ENCODE measurements at regions not wholly inside any gene's neighbourhood (a gene's known extent, or its start where the extent isn't known, plus 50 kb on each side); places are given as distances from the start of the nearest gene placed in this dataset.
"Not testable (repeated sequence)": the region's sequence is repeated elsewhere in the genome, so short reads cannot be mapped to it uniquely, and the experiment has no call there.

DNA sequence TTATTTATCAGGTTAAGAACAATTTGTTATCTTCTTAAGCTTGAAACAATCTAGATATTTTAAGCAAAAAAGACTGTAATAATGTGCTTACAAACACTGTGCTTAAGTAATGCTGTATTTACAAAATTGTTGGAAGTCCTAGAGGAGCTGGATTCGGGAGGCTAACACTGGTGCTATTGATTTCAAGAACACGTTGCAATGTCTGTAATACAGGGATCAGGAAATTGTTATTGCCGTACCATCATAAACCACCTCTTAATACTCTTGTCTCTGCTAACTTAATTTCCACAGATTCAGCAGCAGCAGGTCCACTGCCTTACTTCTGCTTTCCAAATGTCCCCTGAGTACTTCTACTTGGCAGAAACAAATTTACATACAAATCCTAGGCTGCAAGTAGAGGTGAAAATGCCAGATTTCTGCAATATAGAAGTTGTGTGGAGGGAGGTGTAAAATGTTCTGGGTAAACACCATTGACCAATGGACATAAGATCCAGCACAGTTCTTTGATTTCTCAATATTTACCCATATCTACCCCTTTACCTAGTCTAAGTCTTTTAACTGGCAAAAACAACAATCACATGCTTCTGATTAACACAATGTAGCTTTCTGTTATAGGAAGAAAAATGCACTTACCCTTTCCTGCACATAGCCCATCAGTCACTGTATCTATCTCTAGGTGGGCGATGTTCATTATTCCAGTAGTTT is 663.4 kb downstream of the TMTC2 start:
- DNase-seq: no peak

- no peak for DNase-seq
Measured at GRCh38 chr12:83346333-83346732, 659.6 kb downstream of the TMTC2 start.

GRCh38 chr12:83343767-83344166 is 657.1 kb downstream of the TMTC2 start:
- DNase-seq: no peak

- DNase-seq: no peak
Measured at GRCh38 chr12:83335748-83336147, 649.0 kb downstream of the TMTC2 start.

DNA sequence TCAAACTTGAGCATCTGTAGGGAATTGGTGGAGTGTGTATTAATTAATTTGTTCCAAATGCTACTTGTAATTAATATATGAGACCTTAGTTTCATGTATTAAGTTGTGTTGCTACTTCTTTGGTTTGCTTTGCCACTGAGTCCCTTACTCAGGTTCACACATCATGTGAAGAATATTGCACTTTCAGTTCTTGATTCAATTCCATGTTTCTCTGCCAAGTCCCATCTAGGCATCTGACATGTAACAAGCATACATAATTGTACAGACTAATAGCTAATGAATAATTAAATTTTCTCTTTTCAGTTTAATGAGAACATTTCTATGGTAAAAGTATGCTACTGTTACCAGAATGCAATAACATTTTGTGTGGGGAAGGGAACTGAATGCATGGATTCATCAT is 640.0 kb downstream of the TMTC2 start:
- no peak for DNase-seq

- no peak for DNase-seq
Measured at GRCh38 chr12:83323866-83324265, 637.2 kb downstream of the TMTC2 start.

- DNase-seq: no peak
Measured at GRCh38 chr12:83322809-83323208, 636.1 kb downstream of the TMTC2 start.

DNA sequence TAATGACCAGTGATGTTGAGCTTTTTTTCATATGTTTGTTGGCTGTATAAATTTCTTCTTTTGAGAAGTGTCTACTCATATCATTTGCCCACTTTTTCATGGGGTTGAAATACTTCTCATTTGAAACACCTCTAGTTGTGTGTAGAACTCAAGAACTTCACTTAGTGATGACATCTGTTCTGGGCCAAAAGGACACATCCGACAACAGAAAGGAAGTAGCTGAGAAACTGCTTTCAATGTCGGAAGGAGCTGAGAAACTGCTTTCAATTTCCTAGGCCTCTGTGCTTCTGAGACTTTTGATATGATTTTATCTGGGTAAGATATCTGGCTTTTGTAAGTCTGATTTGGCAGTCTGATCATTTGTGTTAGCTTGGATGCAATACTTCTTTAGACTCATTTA is 635.3 kb downstream of the TMTC2 start:
- DNase-seq: no peak

DNA sequence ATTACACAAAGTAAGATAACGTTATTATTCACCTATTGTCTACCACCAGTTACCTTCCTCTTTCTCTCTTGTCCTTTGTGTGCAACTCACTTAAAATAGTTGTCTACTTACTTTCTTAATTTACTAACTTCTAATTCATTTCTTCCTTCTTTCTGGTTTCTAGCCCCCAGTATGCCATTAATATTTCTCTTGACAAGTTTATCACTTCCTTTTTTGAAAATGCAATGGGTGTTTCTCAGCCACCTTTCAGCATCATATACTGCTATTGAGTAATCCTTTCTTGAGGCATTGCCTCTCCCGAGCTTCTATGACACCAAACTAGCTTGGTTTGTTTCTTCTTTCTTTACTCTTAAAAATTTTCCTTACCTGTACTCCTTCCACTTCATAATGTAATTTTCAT is 633.6 kb downstream of the TMTC2 start:
- no peak for DNase-seq

- no peak for DNase-seq
Measured at GRCh38 chr12:83318386-83319098, 631.8 kb downstream of the TMTC2 start.

- no peak for DNase-seq
Measured at GRCh38 chr12:83317595-83317994, 630.9 kb downstream of the TMTC2 start.

DNA sequence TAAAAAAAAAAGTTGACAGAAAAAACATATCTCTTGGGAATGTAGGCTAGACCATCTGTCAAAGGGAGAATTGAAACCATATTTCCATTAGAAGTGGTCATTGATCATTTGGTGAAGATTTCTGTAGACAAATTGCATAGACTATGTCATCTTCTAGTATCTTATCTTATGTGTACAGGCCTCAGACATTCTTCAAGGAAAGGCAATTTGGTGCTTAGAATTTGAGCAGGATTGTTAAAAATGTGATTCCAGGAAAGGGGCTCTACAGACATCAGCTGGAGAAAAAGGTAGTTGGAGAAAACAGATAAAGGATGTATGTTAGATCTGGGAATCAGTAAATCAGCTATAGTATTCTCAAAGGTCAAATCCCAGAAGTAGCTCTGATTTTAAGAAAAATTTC is 627.1 kb downstream of the TMTC2 start:
- no peak for DNase-seq

DNA sequence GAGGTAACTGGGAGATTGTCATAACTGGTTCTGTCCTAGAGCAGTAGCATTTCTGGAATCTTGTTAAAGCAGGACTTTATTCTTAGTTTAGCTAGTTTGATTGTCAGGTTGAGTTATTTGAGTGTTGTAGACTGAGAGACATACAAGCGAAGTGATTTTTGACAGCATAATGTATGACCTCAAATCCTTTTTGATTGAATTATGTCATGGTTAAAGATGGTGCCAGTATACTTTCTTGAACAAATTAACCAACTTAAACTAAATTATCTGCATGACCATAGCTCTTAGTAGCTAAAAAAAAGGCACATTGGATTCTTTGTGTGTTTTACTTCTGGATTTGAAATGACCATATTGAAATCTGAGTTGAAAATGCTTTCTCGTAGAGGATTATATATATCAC is 626.6 kb downstream of the TMTC2 start:
- DNase-seq: no peak

GRCh38 chr12:83276904-83277303 is 590.2 kb downstream of the TMTC2 start:
- no peak for DNase-seq

DNA sequence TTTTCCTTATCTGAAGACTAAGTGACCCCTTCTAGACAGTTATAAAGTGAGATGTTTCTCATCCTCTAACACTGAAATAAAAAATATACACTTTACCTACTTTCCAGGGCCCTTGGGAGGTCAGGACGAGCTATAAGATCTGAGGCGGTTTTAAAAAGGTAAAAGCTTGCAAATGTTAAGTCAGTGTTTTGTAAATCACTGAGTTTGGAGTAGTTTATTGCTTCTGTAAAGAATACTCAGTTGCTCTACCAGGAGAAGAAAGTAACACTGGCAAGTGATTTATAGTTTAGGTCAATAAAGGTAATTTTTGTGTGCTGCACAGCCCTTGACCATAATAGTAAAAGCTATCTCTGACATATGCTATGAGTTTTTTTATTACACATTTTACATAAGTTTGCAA is 584.5 kb downstream of the TMTC2 start:
- no peak for DNase-seq

GRCh38 chr12:83265808-83266207 is 579.1 kb downstream of the TMTC2 start:
- DNase-seq: no peak

GRCh38 chr12:83261998-83262397 is 575.3 kb downstream of the TMTC2 start:
- DNase-seq: no peak

DNA sequence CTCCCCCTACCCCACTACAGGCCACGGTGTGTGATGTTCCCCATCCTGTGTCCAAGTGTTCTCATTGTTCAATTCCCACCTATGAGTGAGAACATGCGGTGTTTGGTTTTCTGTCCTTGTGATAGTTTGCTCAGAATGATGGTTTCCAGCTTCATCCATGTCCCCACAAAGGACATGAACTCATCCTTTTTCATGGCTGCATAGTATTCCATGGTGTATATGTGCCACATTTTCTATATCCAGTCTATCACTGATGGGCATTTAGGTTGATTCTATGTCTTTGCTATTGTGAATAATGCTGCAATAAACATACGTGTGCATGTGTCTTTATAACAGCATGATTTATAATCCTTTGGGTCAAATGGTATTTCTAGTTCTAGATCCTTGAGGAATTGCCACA is 573.4 kb downstream of the TMTC2 start:
- not testable (repeated sequence) for DNase-seq

GRCh38 chr12:83257726-83258125 is 571.0 kb downstream of the TMTC2 start:
- no peak for DNase-seq

DNA sequence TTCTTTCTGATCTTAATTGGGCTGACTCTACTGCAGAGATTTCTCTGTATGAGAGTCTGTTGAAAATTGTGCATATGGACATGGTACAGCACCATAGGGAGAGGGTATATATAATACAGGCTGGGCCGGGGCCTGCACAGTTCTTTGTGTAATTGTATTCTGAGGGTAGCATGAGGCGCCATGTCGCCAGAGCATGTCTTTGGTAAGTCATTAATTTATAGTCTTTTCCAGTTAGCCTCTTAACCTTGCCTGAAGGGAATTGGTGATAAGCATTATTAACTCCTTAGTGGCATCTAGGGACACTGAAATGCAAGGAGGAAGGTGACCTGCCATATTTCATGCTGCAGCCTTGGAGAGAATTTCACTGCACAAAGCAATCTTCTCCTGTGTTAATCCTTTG is 569.9 kb downstream of the TMTC2 start:
- no peak for DNase-seq

GRCh38 chr12:83250866-83251265 is 564.2 kb downstream of the TMTC2 start:
- DNase-seq: no peak

DNA sequence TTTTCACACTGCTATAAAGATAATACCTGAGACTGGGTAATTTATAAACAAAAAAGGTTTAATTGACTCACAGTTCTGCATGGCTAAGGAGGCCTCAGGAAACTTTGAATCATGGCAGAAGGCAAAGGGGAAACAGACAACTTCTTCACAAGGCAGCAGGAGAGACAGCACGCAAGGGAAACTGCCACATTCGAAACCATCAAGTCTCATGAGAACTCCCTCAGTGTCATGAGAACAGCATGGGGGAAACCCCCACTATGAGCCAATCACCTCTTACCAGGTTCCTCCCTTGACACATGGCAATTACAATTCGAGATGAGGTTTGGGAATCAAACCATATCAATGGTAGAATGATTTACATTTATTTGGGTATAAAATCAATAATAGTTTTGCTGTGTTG is 558.5 kb downstream of the TMTC2 start:
- no peak for DNase-seq

DNA sequence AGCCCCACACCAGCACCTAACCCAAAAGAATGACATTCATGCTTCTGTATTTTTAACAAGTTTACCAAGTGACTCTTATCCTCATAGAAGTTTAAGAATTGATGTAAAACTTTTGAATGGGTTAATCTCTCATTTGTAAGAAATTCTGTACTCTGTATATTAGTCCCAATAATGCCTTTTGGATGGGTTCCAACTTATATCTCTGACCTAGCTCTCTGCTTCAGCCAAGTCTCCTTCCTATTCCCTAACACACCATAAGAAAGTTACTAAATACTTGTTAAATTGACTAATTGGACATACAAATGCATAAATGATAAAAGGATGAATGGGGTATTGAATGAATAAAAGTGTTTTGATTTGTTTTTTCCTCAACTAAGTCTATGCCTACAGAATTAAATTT is 557.3 kb downstream of the TMTC2 start:
- no peak for DNase-seq

GRCh38 chr12:83233987-83234386 is 547.3 kb downstream of the TMTC2 start:
- not testable (repeated sequence) for DNase-seq
